PC-9 (cell line): ENCODE measurements at regions not wholly inside any gene's neighbourhood (a gene's known extent, or its start where the extent isn't known, plus 50 kb on each side); places are given as distances from the start of the nearest gene placed in this dataset.
"Not testable (repeated sequence)": the region's sequence is repeated elsewhere in the genome, so short reads cannot be mapped to it uniquely, and the experiment has no call there.

ENCODE experiments used
- BruUV-seq: library from RNA; stranded (reverse); fragments of 400-500 nt; replicated peaks from 2 replicates; lab custom pipeline; 2021; lab: Mats Ljungman, UMichigan
- CTCF ChIA-PET: fragments of 300-600 bp; sonication (Branson Sonifier 250); formaldehyde crosslinking; loops from one replicate; lab custom pipeline; 2022; ENCODE audit warnings: antibody characterized with exemption; lab: Charles Lee
- POLR2A ChIA-PET: fragments of 300-600 bp; sonication (Branson Sonifier 250); formaldehyde crosslinking; loops from one replicate; lab custom pipeline; 2022; ENCODE audit warnings: antibody characterized with exemption; ENCODE audit not compliant: unreplicated experiment; lab: Charles Lee
- DNase-seq, 2 experiments: peaks; one replicate each; pipeline versions ENCODE4 v3.0.0 to v3.0.0-alpha.2; 2015 to 2022; ENCODE audit warnings: mixed read lengths in 1 of 2
- H2AFZ ChIP-seq: fragments of 200-600 bp; sonication (generic); 2 replicates; pipeline ENCODE4 v1.8.1; 2017; ENCODE audit warnings: antibody characterized with exemption
- H3F3A ChIP-seq: fragments of 200-600 bp; sonication (generic); 2 replicates; pipeline ENCODE4 v1.8.1; 2017; ENCODE audit warnings: antibody characterized with exemption, mild to moderate bottlenecking, low read depth; ENCODE audit not compliant: insufficient read depth
- H3K27ac ChIP-seq: fragments of 200-600 bp; sonication (generic); 2 replicates; pipeline ENCODE4 v1.6.1; 2016; ENCODE audit warnings: mixed run types
- H3K27me3 ChIP-seq: fragments of 200-600 bp; sonication (generic); 2 replicates; pipeline ENCODE4 v1.6.1; 2016; ENCODE audit warnings: low read depth, mixed run types; ENCODE audit not compliant: insufficient read depth
- H3K36me3 ChIP-seq: fragments of 200-600 bp; sonication (generic); 2 replicates; pipeline ENCODE4 v1.6.1; 2016; ENCODE audit warnings: low read depth, mixed run types
- H3K4me1 ChIP-seq: fragments of 200-600 bp; sonication (generic); replicated peaks from 2 replicates; pipeline ENCODE4 v1.6.1; 2016; ENCODE audit warnings: mixed run types; ENCODE audit not compliant: insufficient read depth
- H3K4me2 ChIP-seq: fragments of 200-600 bp; sonication (generic); 2 replicates; pipeline ENCODE4 v1.6.1; 2017; ENCODE audit warnings: mixed run types
- H3K4me3 ChIP-seq: fragments of 200-600 bp; sonication (generic); 2 replicates; pipeline ENCODE4 v1.6.1; 2016; ENCODE audit warnings: mixed run types
- H3K79me2 ChIP-seq: fragments of 200-600 bp; sonication (generic); 2 replicates; pipeline ENCODE4 v1.6.1; 2017; ENCODE audit warnings: low read depth, mixed run types
- H3K9me2 ChIP-seq: fragments of 200-600 bp; sonication (generic); 2 replicates; pipeline ENCODE4 v1.8.1; 2017; ENCODE audit warnings: mild to moderate bottlenecking; ENCODE audit not compliant: insufficient read depth
- H3K9me3 ChIP-seq: fragments of 200-600 bp; sonication (generic); 2 replicates; pipeline ENCODE4 v1.8.1; 2016; ENCODE audit warnings: low read depth; ENCODE audit not compliant: insufficient read depth
- H4K20me1 ChIP-seq: fragments of 200-600 bp; sonication (generic); 2 replicates; pipeline ENCODE4 v1.8.1; 2017; ENCODE audit not compliant: insufficient read depth
- EZH2 ChIP-seq: fragments of 200-600 bp; sonication (generic); IDR thresholded peaks from 2 replicates; pipeline ENCODE4 v1.8.0; 2017; ENCODE audit warnings: antibody characterized with exemption, low read depth
- intact Hi-C: fragments of 100-400 bp; cut with micrococcal nuclease; formaldehyde crosslinking; loops from one replicate; pipeline ENCODE4 v1.10.0; 2022; ENCODE audit not compliant: unreplicated experiment
- TF ChIP-seq, protein P1 (sequence below): fragments of 200-600 bp; sonication (generic); conservative IDR thresholded peaks from 2 replicates; pipeline ENCODE4 v1.6.1; 2017; ENCODE audit warnings: mixed run types, antibody characterized with exemption, mild to moderate bottlenecking, moderate library complexity

DNA sequence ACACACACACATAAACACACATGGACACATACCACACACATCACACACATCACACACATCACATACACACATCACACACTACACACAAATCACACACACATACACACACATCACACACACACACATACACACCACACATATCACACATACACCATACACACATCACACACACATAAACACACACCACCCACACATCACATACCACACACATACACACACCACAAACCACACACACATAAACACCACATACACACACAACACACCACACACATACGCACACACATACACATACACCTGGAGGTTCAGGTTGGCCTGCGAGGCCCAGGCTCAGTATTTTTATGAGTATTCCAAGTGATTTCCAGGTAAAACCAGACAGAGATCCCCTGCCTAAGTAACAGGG lies 279.5 kb downstream of the FOXL1 start:
- no peak overlapping the region for H3K27ac ChIP-seq
- peaks cover 76% of the 10 kb centered on the region for H3K27me3 ChIP-seq
- intact Hi-C loops = no loop called here
- POLR2A ChIA-PET = no interaction called here
- no peaks in the 10 kb centered on the region for H3K4me1 ChIP-seq
- CTCF ChIA-PET = no interaction called here
- H4K20me1 ChIP-seq = no peaks in the 10 kb centered on the region
- no peaks in the 10 kb centered on the region for H3K79me2 ChIP-seq
- no peak for DNase-seq
- no peak overlapping the region for H3K4me3 ChIP-seq
- H2AFZ ChIP-seq = no peak overlapping the region
- H3K9me3 ChIP-seq = no peaks in the 10 kb centered on the region
- H3K9me2 ChIP-seq = no peaks in the 10 kb centered on the region
- H3F3A ChIP-seq = no peaks in the 10 kb centered on the region
- no peak overlapping the region for H3K4me2 ChIP-seq
- no peak for TF ChIP-seq EZH2
- TF ChIP-seq, protein P1, sequence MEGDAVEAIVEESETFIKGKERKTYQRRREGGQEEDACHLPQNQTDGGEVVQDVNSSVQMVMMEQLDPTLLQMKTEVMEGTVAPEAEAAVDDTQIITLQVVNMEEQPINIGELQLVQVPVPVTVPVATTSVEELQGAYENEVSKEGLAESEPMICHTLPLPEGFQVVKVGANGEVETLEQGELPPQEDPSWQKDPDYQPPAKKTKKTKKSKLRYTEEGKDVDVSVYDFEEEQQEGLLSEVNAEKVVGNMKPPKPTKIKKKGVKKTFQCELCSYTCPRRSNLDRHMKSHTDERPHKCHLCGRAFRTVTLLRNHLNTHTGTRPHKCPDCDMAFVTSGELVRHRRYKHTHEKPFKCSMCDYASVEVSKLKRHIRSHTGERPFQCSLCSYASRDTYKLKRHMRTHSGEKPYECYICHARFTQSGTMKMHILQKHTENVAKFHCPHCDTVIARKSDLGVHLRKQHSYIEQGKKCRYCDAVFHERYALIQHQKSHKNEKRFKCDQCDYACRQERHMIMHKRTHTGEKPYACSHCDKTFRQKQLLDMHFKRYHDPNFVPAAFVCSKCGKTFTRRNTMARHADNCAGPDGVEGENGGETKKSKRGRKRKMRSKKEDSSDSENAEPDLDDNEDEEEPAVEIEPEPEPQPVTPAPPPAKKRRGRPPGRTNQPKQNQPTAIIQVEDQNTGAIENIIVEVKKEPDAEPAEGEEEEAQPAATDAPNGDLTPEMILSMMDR = no peak
- no peaks in the 10 kb centered on the region for H3K36me3 ChIP-seq
- no TSS peak for BruUV-seq

DNA sequence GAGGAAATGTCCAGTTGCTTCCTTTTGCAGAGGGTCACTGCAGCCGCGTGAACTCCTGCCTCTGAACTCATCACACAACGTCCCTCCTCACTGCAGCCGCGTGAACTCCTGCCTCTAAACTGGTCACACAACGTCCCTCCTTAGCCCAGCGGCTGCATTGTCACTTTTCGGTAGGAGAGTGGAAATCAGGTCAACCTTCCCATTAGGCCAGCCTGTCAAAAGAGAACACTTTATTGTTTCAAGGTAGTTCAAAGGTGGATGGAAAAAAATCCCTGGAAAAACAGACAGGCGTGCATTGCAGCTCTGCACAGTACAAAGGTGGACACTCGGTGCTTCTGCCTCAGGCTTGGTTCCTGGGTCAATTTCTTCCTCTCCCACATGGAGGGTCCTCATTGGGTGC lies 280.2 kb downstream of the FOXL1 start:
- Histone ChIP-seq H3K27me3 (peaks cover 78% of the 10 kb centered on the region), H3K4me2 (no peak overlapping the region), H3K9me3 (no peaks in the 10 kb centered on the region), H3K79me2 (no peaks in the 10 kb centered on the region), H3K4me3 (no peak overlapping the region), H3K4me1 (no peaks in the 10 kb centered on the region), H4K20me1 (no peaks in the 10 kb centered on the region; the same call in 1 of the 2 replicates), H3K27ac (no peak overlapping the region), H3K36me3 (no peaks in the 10 kb centered on the region), H2AFZ (no peak overlapping the region), H3K9me2 (no peaks in the 10 kb centered on the region), H3F3A (no peaks in the 10 kb centered on the region)
- ChIA-PET POLR2A (no interaction called here), CTCF (no interaction called here)
- intact Hi-C loops = no loop called here
- no peak for DNase-seq
- no TSS peak for BruUV-seq
- TF ChIP-seq EZH2 = no peak
- TF ChIP-seq, protein P1 = no peak

DNA sequence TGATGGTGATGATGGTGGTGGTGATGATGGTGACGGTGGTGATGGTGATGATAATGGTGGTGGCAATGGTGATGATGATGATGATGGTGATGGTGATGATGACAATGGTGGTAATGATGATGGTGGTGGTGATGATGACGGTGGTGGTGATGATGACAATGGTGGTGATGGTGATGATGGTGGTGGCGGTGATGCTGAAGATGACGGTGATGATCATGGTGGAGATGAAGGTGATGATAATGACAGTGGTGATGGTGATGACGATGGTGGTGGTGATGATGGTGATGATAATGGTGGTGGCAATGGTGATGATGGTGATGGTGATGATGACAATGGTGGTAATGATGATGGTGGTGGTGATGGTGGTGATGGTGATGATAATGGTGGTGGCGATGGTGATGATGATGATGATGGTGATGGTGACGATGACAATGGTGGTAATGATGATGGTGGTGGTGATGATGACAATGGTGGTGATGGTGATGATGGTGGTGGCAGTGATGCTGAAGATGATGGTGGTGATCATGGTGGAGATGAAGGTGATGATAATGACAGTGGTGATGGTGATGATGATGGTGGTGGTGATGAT lies 283.0 kb downstream of the FOXL1 start:
- H4K20me1 ChIP-seq, H3K79me2 ChIP-seq, DNase-seq, H3K4me2 ChIP-seq, H2AFZ ChIP-seq, H3K36me3 ChIP-seq, intact Hi-C loops, H3K4me1 ChIP-seq, H3K4me3 ChIP-seq, CTCF ChIA-PET, BruUV-seq, H3F3A ChIP-seq, H3K9me3 ChIP-seq, POLR2A ChIA-PET, H3K9me2 ChIP-seq, H3K27ac ChIP-seq: not testable (repeated sequence)
- H3K27me3 ChIP-seq = peaks cover 76% of the 10 kb centered on the region
